Neutrophil (primary cell): ENCODE measurements at regions not wholly inside any gene's neighbourhood (a gene's known extent, or its start where the extent isn't known, plus 50 kb on each side); places are given as distances from the start of the nearest gene placed in this dataset.

ENCODE experiments used
- H3K27ac ChIP-seq: fragments of 200-600 bp; sonication (generic); 2 replicates; pipeline ENCODE4 v1.5.1; 2016; ENCODE audit warnings: mild to moderate bottlenecking, moderate library complexity
- H3K27me3 ChIP-seq: fragments of 200-600 bp; sonication (generic); 2 replicates; pipeline ENCODE4 v1.6.0; 2016; ENCODE audit warnings: mild to moderate bottlenecking
- H3K36me3 ChIP-seq: fragments of 200-600 bp; sonication (generic); 2 replicates; pipeline ENCODE4 v1.5.1; 2017
- H3K4me1 ChIP-seq, 2 experiments: fragments of 200-600 bp in 1 of 2; sonication (generic) in 1 of 2; 1 replicate in 1 of 2; 2 replicates in 1 of 2; pipeline versions ENCODE4 v1.5.1 to v1.6.1; 2013 to 2016; ENCODE audit warnings: low read depth in 1 of 2, low read length in 1 of 2, mild to moderate bottlenecking in 1 of 2, moderate library complexity in 1 of 2; ENCODE audit not compliant: control insufficient read depth in 1 of 2, insufficient read depth in 1 of 2
- H3K4me3 ChIP-seq, 2 experiments: fragments of 200-600 bp in 1 of 2; sonication (generic) in 1 of 2; 1 replicate in 1 of 2; 2 replicates in 1 of 2; pipeline ENCODE4 v1.5.1; 2013 to 2016; ENCODE audit warnings: low read depth in 1 of 2, low read length in 1 of 2, mild to moderate bottlenecking in 1 of 2, moderate library complexity in 1 of 2
- H3K9me3 ChIP-seq: fragments of 200-600 bp; sonication (generic); 2 replicates; pipeline ENCODE4 v1.5.1; 2016
- TF ChIP-seq, protein P1 (sequence below): fragments of 200-600 bp; sonication (generic); IDR thresholded peaks from 2 replicates; pipeline ENCODE4 v1.5.1; 2016; ENCODE audit warnings: antibody characterized with exemption

DNA sequence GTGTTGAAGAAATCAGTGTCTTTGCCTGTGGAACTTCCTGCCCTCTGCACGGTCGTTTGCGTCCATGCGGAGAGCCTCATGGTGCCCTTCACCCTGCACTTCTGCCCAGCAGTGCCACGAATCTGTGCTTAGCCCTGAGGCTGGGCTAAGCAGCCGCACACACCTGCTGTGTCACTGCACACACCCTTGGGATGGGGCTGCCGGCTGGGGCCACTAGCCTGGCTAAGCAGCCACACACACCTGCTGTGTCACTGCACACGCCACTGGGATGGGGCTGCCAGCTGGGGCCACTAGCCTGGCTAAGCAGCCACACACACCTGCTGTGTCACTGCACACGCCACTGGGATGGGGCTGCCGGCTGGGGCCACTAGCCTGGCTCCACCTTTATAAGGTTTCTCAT is 188.5 kb downstream of the KIF26A start:
- TF ChIP-seq, protein P1, sequence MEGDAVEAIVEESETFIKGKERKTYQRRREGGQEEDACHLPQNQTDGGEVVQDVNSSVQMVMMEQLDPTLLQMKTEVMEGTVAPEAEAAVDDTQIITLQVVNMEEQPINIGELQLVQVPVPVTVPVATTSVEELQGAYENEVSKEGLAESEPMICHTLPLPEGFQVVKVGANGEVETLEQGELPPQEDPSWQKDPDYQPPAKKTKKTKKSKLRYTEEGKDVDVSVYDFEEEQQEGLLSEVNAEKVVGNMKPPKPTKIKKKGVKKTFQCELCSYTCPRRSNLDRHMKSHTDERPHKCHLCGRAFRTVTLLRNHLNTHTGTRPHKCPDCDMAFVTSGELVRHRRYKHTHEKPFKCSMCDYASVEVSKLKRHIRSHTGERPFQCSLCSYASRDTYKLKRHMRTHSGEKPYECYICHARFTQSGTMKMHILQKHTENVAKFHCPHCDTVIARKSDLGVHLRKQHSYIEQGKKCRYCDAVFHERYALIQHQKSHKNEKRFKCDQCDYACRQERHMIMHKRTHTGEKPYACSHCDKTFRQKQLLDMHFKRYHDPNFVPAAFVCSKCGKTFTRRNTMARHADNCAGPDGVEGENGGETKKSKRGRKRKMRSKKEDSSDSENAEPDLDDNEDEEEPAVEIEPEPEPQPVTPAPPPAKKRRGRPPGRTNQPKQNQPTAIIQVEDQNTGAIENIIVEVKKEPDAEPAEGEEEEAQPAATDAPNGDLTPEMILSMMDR = no peak
- H3K9me3 ChIP-seq = no peaks in the 10 kb centered on the region

DNA sequence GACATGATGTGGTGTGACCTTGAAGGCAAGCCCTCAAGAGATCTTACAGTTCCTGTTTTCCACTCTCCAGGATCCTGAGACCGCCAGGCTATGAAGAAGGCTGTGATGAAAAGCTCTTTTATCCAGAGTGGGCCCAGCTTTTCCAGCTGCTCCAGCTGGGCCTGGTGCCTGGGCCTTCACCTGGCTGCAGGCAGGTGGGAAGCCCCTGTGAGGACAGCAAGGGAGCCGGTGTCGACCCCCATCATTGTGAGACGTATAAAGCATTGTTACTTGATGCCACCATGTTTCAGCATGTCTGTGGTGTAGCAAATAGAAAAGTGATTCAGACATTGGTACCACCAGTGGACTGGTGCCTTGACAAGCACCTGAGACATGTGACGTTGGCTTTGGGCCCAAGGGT is 190.2 kb downstream of the KIF26A start:
- Histone ChIP-seq H3K27me3 (no peaks in the 10 kb centered on the region), H3K27ac (no peak overlapping the region), H3K9me3 (no peaks in the 10 kb centered on the region), H3K36me3 (no peaks in the 10 kb centered on the region), H3K4me3 (no peak overlapping the region), H3K4me1 (no peaks in the 10 kb centered on the region)
- TF ChIP-seq, protein P1 = no peak

More for the DNA sequence above, 188.5 kb downstream of the KIF26A start:
- H3K4me3 ChIP-seq = no peak overlapping the region
- no peaks in the 10 kb centered on the region for H3K27me3 ChIP-seq
- H3K4me1 ChIP-seq = no peaks in the 10 kb centered on the region
- no peaks in the 10 kb centered on the region for H3K36me3 ChIP-seq
- no peak overlapping the region for H3K27ac ChIP-seq

DNA sequence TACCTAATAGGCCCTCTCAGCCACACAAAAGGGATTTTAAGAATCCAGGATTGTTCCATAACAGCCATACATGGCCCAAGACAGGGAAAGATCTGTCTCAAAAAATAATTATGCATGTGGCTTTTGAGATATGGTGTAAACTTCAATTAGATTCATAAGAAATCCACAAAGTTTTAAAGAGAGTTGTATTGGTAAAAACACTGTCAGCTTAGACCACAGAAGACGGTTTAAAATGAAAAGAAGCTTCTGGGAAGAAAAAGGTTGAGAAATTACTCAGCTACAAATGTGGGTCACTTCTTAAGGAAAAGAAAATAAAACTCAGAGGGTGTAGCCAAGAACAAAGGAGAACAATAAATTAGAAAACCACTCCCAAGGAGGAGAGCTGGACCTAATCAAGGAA is 191.4 kb downstream of the KIF26A start:
- Histone ChIP-seq H3K4me1 (no peaks in the 10 kb centered on the region), H3K4me3 (no peak overlapping the region), H3K36me3 (no peaks in the 10 kb centered on the region), H3K27ac (no peak overlapping the region), H3K9me3 (no peaks in the 10 kb centered on the region), H3K27me3 (no peaks in the 10 kb centered on the region)
- TF ChIP-seq, protein P1 = no peak

GRCh38 chr14:104331871-104332605 is 193.7 kb downstream of the KIF26A start:
- Histone ChIP-seq H3K27me3 (no peaks in the 10 kb centered on the region), H3K27ac (no peak overlapping the region), H3K4me1 (no peaks in the 10 kb centered on the region), H3K4me3 (no peak overlapping the region), H3K36me3 (no peaks in the 10 kb centered on the region), H3K9me3 (no peaks in the 10 kb centered on the region)
- TF ChIP-seq, protein P1 = no peak

DNA sequence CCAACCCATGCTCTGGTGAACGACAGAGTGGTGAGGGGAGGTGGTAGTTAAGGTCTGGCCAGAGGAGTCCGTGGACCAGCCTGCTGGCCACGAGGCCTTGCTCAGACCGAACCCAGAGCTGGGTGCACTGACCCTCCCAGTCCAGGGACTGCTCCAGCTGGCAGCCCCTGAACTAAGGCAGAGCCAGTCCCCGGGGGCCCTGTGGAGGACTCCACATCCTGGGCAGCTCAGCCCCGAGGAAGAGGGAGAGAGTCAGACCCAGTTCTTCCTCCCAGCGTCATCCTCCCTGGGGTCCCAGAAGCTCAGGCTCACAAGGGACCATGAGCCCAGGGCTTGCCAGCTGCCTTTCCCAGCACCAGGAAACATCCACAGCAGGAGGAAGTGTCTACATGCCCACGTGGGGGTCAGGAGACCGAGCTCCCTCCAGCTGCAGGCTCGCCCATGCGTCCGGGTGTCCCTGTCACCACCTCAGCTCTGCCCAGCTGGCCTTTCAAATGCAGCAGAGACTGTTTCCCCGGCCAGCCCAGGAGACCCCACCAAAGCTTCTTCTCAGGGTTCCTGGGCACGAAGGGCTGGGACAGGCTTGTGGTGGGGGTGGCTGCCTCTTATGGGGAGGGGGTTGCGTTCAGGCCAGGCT is 194.4 kb downstream of the KIF26A start:
- Histone ChIP-seq H3K27me3 (no peaks in the 10 kb centered on the region), H3K9me3 (no peaks in the 10 kb centered on the region), H3K27ac (no peak overlapping the region), H3K4me1 (no peaks in the 10 kb centered on the region), H3K36me3 (no peaks in the 10 kb centered on the region), H3K4me3 (no peak overlapping the region)
- TF ChIP-seq, protein P1 = no peak
